ENCODE measurements at regions not wholly inside any gene's neighbourhood (a gene's known extent, or its start where the extent isn't known, plus 50 kb on each side); places are given as distances from the start of the nearest gene placed in this dataset.

DNA sequence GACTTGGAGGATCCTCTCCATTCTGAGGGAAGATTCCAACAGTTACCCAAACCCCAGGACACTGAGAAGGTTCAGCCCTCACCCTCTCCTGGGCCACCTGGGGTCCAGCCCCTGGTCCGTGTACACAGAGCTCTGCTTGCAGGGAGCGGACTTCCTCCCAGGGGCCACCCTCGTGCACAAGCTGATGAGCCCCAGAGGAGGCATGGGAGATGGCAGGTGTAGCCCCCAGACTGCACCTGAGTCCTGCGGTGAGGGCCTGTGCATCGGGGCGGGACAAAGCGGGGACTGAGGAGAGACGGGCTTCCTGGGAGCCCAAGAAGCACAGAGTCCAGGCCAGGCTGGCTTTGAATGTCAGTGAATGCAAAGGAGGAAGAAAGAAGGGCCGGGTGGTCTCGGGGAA is 1374.9 kb downstream of the BRD1 start:
- Histone ChIP-seq H3K27ac (ENCODE audit: low read length) (no peak overlapping the region), H3K9me3 (ENCODE audit: control insufficient read depth, insufficient read depth, low read length) (no peaks in the 10 kb centered on the region), H3K4me1 (ENCODE audit: control insufficient read depth, insufficient read depth, low read length) (no peaks in the 10 kb centered on the region), H3K27me3 (ENCODE audit: control insufficient read depth, insufficient read depth, low read length) (no peaks in the 10 kb centered on the region), H3K4me3 (ENCODE audit: low read length) (no peak overlapping the region), H3K36me3 (ENCODE audit: control insufficient read depth, insufficient read depth, low read length) (no peaks in the 10 kb centered on the region)
- TF ChIP-seq, protein P1, sequence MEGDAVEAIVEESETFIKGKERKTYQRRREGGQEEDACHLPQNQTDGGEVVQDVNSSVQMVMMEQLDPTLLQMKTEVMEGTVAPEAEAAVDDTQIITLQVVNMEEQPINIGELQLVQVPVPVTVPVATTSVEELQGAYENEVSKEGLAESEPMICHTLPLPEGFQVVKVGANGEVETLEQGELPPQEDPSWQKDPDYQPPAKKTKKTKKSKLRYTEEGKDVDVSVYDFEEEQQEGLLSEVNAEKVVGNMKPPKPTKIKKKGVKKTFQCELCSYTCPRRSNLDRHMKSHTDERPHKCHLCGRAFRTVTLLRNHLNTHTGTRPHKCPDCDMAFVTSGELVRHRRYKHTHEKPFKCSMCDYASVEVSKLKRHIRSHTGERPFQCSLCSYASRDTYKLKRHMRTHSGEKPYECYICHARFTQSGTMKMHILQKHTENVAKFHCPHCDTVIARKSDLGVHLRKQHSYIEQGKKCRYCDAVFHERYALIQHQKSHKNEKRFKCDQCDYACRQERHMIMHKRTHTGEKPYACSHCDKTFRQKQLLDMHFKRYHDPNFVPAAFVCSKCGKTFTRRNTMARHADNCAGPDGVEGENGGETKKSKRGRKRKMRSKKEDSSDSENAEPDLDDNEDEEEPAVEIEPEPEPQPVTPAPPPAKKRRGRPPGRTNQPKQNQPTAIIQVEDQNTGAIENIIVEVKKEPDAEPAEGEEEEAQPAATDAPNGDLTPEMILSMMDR (IDR thresholded peaks at IDR 0.05) = no peak
- peaks cover 6% of the 10 kb centered on the region in 2 donors for H3K27me3 Mint-ChIP-seq (ENCODE audit: low read depth in 2 of 2)
- DNase-seq = no peak
- H3K4me1 Mint-ChIP-seq = no peaks in the 10 kb centered on the region
- no peaks in the 10 kb centered on the region for H3K9me3 Mint-ChIP-seq
- no peak overlapping the region for H3K27ac Mint-ChIP-seq
- no peak for ATAC-seq
- H3K4me3 Mint-ChIP-seq = no peak overlapping the region
- intact Hi-C loops (cut with micrococcal nuclease) = no loop called here
- WGBS (ENCODE audit: insufficient coverage) = 73% methylated on average over 10 of the region's 10 CpGs
- no peaks in the 10 kb centered on the region for H3K36me3 Mint-ChIP-seq

DNA sequence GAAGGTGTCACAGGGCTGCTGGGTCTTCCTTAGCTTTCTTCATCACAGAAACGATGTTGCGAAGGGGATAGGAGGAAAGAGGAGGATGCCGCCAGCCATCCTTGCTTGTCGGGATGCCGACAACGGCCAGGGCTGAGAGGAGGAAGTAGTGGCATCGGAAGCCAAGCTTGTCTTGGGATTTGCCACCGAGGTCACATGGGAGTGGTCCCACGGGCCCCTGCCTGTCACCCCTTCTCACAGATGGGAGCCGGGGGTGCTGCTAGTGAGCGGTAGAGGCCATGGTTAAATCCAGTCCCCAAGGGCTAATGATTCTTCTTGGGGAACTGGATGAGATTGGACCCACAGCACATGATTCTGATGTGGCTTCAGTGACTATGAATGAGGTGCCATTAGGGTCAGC is 1375.8 kb downstream of the BRD1 start:
- H3K4me1 ChIP-seq (ENCODE audit: control insufficient read depth, insufficient read depth, low read length) = no peaks in the 10 kb centered on the region
- H3K36me3 ChIP-seq (ENCODE audit: control insufficient read depth, insufficient read depth, low read length) = no peaks in the 10 kb centered on the region
- no peaks in the 10 kb centered on the region for H3K9me3 ChIP-seq (ENCODE audit: control insufficient read depth, insufficient read depth, low read length)
- Mint-ChIP-seq H3K9me3 (no peaks in the 10 kb centered on the region), H3K27me3 (ENCODE audit: low read depth in 2 of 2) (peaks cover 6% of the 10 kb centered on the region in 2 donors), H3K4me3 (no peak overlapping the region), H3K4me1 (no peaks in the 10 kb centered on the region), H3K27ac (no peak overlapping the region), H3K36me3 (no peaks in the 10 kb centered on the region)
- TF ChIP-seq, protein P1 (IDR thresholded peaks at IDR 0.05) = no peak
- H3K27ac ChIP-seq (ENCODE audit: low read length) = no peak overlapping the region
- H3K27me3 ChIP-seq (ENCODE audit: control insufficient read depth, insufficient read depth, low read length) = no peaks in the 10 kb centered on the region
- no peak overlapping the region for H3K4me3 ChIP-seq (ENCODE audit: low read length)
- DNase-seq = no peak
- 82% methylated on average over 11 of the region's 11 CpGs for WGBS (ENCODE audit: insufficient coverage)
- intact Hi-C loops (cut with micrococcal nuclease) = no loop called here
- no peak for ATAC-seq

DNA sequence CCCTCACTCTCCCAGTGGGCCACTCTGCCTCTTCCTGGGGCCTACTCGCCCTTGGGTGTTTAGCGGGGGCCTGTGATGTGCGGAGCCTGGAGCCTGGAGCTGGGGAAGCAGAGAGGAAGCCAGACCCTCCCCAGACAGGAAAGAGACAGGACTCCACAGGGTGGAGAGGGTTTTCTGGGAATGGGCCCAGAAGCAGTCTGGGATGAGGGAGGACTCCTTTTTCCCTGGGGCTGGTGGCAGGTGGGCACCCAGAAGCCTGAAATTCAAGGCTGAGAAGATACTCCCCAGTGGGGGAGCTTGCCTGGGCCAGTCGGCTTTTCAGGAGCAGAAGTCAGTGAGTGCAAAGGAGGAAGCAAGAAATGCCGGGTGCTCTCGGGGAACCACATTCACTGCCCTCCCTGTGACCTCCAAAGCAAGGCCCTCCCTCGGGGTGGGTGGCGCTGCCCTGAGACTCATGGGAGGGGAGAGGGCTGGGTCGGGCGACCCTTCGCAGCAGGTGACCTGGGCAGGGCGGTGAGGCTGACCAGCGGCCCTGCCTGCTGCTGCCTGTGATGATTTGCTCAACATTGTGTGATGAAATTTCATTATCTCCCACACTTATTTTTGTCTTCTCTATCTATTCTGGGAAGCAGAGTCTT is 1377.4 kb downstream of the BRD1 start:
- H3K27ac Mint-ChIP-seq = no peak overlapping the region

More for the DNA sequence above, 1377.4 kb downstream of the BRD1 start:
- Mint-ChIP-seq H3K36me3 (no peaks in the 10 kb centered on the region), H3K9me3 (no peaks in the 10 kb centered on the region), H3K4me3 (no peak overlapping the region), H3K27me3 (ENCODE audit: low read depth in 2 of 2) (peaks cover 6% of the 10 kb centered on the region in 2 donors), H3K4me1 (no peaks in the 10 kb centered on the region)
- 47% methylated on average over 13 of the region's 13 CpGs for WGBS (ENCODE audit: insufficient coverage)
- Histone ChIP-seq H3K27ac (ENCODE audit: low read length) (no peak overlapping the region), H3K9me3 (ENCODE audit: control insufficient read depth, insufficient read depth, low read length) (no peaks in the 10 kb centered on the region), H3K36me3 (ENCODE audit: control insufficient read depth, insufficient read depth, low read length) (no peaks in the 10 kb centered on the region), H3K4me1 (ENCODE audit: control insufficient read depth, insufficient read depth, low read length) (no peaks in the 10 kb centered on the region), H3K4me3 (ENCODE audit: low read length) (no peak overlapping the region), H3K27me3 (ENCODE audit: control insufficient read depth, insufficient read depth, low read length) (no peaks in the 10 kb centered on the region)
- DNase-seq (no peak), ATAC-seq (no peak)
- TF ChIP-seq, protein P1 (IDR thresholded peaks at IDR 0.05) = no peak
- intact Hi-C loops (cut with micrococcal nuclease) = no loop called here
